Right lobe of liver (tissue), 4 donors: ENCODE measurements at regions not wholly inside any gene's neighbourhood (a gene's known extent, or its start where the extent isn't known, plus 50 kb on each side); places are given as distances from the start of the nearest gene placed in this dataset.

Experiments used
- POLR2A ChIP-seq: fragments of 450-650 bp; IDR thresholded peaks from one replicate; pipeline ENCODE4 v1.6.1; 2017; ENCODE audit warnings: antibody characterized with exemption, mild to moderate bottlenecking
- TF ChIP-seq, protein P1 (sequence below), 4 donors: fragments of 200-600 bp in 3 of 4; fragments of 450-650 bp in 1 of 4; IDR thresholded peaks; one replicate each; pipeline versions ENCODE4 v1.5.1 to v1.8.0; 2016 to 2022; ENCODE audit warnings: antibody characterized with exemption in 4 of 4, mild to moderate bottlenecking in 2 of 4
- donor health status: DM: no; HTN: no; CAD: no.
- donor health status: DM: no; HTN: no; CAD: no.
- donor health status: DM: no; HTN: yes; CAD: no.

DNA sequence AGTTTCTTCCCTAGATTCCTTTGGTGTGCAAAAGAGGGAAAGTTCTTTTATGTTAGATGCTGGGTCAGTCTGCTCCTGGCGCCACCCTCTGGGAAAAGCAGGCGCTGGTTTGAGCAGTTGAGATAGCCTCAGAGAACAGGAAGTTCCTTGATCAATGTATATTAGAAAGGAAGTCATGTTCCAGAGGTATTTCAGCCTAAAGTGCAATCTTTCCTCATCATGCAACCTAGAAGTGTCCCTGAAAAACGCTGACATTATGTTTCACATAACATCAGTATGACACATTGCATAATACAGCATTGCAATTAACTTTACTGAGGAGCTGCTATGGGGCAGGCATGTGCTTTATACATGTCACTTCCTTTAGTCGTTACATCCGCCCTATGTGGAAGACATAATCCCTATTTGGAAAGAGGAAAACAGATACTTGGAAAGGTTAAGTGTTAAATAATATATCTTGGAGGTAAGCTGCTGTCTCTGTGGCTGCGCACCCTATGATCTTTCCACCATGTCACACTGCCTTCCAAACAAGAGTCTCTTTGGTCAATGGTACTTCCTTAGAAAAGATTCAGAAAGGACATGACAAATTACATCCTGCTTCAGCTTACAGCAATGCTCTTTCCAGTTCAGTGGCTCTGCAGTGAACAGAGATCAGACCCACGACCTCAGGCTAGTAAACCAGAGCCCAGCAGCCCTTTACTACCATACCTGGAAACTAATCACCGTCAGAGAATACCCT lies 369.7 kb downstream of the RAD51AP2 start:
- TF ChIP-seq, protein P1, sequence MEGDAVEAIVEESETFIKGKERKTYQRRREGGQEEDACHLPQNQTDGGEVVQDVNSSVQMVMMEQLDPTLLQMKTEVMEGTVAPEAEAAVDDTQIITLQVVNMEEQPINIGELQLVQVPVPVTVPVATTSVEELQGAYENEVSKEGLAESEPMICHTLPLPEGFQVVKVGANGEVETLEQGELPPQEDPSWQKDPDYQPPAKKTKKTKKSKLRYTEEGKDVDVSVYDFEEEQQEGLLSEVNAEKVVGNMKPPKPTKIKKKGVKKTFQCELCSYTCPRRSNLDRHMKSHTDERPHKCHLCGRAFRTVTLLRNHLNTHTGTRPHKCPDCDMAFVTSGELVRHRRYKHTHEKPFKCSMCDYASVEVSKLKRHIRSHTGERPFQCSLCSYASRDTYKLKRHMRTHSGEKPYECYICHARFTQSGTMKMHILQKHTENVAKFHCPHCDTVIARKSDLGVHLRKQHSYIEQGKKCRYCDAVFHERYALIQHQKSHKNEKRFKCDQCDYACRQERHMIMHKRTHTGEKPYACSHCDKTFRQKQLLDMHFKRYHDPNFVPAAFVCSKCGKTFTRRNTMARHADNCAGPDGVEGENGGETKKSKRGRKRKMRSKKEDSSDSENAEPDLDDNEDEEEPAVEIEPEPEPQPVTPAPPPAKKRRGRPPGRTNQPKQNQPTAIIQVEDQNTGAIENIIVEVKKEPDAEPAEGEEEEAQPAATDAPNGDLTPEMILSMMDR (IDR thresholded peaks at IDR 0.05) = peak; percentile 44 to 53 (median 50)
- TF ChIP-seq POLR2A = no peak
